Pancreas (tissue), 10 donors: ENCODE measurements at regions not wholly inside any gene's neighbourhood (a gene's known extent, or its start where the extent isn't known, plus 50 kb on each side); places are given as distances from the start of the nearest gene placed in this dataset.

Source experiments
- ATAC-seq, 4 donors: fragments of 200-7000 bp; cut with Tn5 transposase; one replicate each; pipeline versions ENCODE4 v1.8.0 to v1.9.1; 2020; ENCODE audit warnings: mild to moderate bottlenecking in 4 of 4, moderate library complexity in 4 of 4
- DNase-seq, 6 donors: peaks; one replicate each; pipeline ENCODE4 v3.0.0-alpha.2; 2020
- FAIRE-seq: peaks from 2 replicates; lab custom pipeline; 2012; peaks lifted over from hg19 to GRCh38; lab: Jason Lieb, UNC
- H3K27ac ChIP-seq, 4 donors: fragments of 200-600 bp; sonication (generic); 1 replicate in 3 of 4; 2 replicates in 1 of 4; pipeline versions ENCODE4 v1.5.0 to v1.8.0; 2020
- H3K27me3 ChIP-seq, 4 donors: fragments of 200-600 bp; one replicate each; pipeline ENCODE4 v1.8.0; 2021
- H3K36me3 ChIP-seq, 3 donors: fragments of 200-600 bp; sonication (generic) in 1 of 3; one replicate each; pipeline versions ENCODE4 v1.5.0 to v1.8.0; 2020 to 2021
- H3K4me1 ChIP-seq, 3 donors: fragments of 200-600 bp; one replicate each; pipeline ENCODE4 v1.8.0; 2021
- H3K4me3 ChIP-seq, 4 donors: fragments of 200-600 bp; sonication (generic) in 2 of 4; one replicate each; pipeline versions ENCODE4 v1.5.0 to v1.8.0; 2020 to 2021
- H3K9me3 ChIP-seq, 4 donors: fragments of 200-600 bp; one replicate each; pipeline ENCODE4 v1.8.0; 2021
- CTCF ChIP-seq, 4 donors: fragments of 200-600 bp; sonication (generic) in 3 of 4; IDR thresholded peaks; one replicate each; pipeline versions ENCODE4 v1.5.0 to v1.8.0; 2021; ENCODE audit warnings: antibody characterized with exemption in 4 of 4
- WGBS, 2 donors: extraction: QIAGEN DNeasy Blood & Tissue Kit; methylation state at CpG; one replicate each; pipeline ENCODE4 v1.1.7; 2013; 5-methylcytosine and 5-hydroxymethylcytosine counted together
- intact Hi-C, 3 donors: fragments of 100-400 bp; cut with DNase I; formaldehyde crosslinking; loops; one replicate each; pipeline versions ENCODE4 v1.11.1 to v1.14.2; 2022
- donor health status: healthy with polysubstance abuse.
- donor health status: DM: no; HTN: no; CAD: no; lungs with moderate emphysema.
- donor health status: DM: no; HTN: no; CAD: no.
- donor health status: control.
- donor health status: control.
- donor health status: Bipolar disorder and iron deficiency.
- donor health status: DM: yes; HTN: yes; CAD: no.
- donor health status: DM: no; HTN: no; CAD: no.
- donor health status: DM: no; HTN: no; CAD: no.
- donor health status: DM: yes; HTN: yes; CAD: no.

- intact Hi-C loops, result no loop called here
- no peak for DNase-seq
- no peaks in the 10 kb centered on the region for H3K4me1 ChIP-seq
- no peak for FAIRE-seq
- TF ChIP-seq CTCF (IDR thresholded peaks at IDR 0.05), result no peak
- no peaks in the 10 kb centered on the region for H3K9me3 ChIP-seq
- H3K36me3 ChIP-seq, result no peaks in the 10 kb centered on the region
- no peak for ATAC-seq
- no peak overlapping the region for H3K27ac ChIP-seq
- H3K27me3 ChIP-seq, result no peaks in the 10 kb centered on the region
- 38 to 51% methylated on average over 1 of the region's 1 CpG for WGBS, 2 donors
- H3K4me3 ChIP-seq, result no peak overlapping the region
These were observed 153.3 kb upstream of the SVIL start for GRCh38 chr10:29788113-29788512.

- no peaks in the 10 kb centered on the region for H3K9me3 ChIP-seq
- H3K36me3 ChIP-seq, result no peaks in the 10 kb centered on the region
- no peak for FAIRE-seq
- WGBS, 2 donors, result 64 to 66% methylated on average over 2 of the region's 2 CpGs
- no peaks in the 10 kb centered on the region for H3K4me1 ChIP-seq
- no peak overlapping the region for H3K27ac ChIP-seq
- intact Hi-C loops, result no loop called here
- H3K27me3 ChIP-seq, result no peaks in the 10 kb centered on the region
- ATAC-seq, result no peak
- no peak for TF ChIP-seq CTCF (IDR thresholded peaks at IDR 0.05)
- DNase-seq, result no peak
- H3K4me3 ChIP-seq, result no peak overlapping the region
These were observed 150.9 kb upstream of the SVIL start for GRCh38 chr10:29785701-29786100.

GRCh38 chr10:29784175-29784773 lies 149.5 kb upstream of the SVIL start:
- no peak overlapping the region for H3K27ac ChIP-seq
- WGBS, 2 donors, result 60 to 70% methylated on average over 7 of the region's 7 CpGs
- H3K9me3 ChIP-seq, result no peaks in the 10 kb centered on the region
- TF ChIP-seq CTCF (IDR thresholded peaks at IDR 0.05), result no peak
- H3K4me1 ChIP-seq, result no peaks in the 10 kb centered on the region
- H3K27me3 ChIP-seq, result no peaks in the 10 kb centered on the region
- peak; percentile 65 to 92 (median 68) for ATAC-seq
- intact Hi-C loops, result no loop called here
- H3K4me3 ChIP-seq, result no peak overlapping the region
- no peaks in the 10 kb centered on the region for H3K36me3 ChIP-seq
- peak in 2 of 6 donors; percentile 9 to 21 for DNase-seq
- FAIRE-seq, result peak; percentile 51

- Histone ChIP-seq H3K36me3 (no peaks in the 10 kb centered on the region), H3K27ac (no peak overlapping the region), H3K9me3 (no peaks in the 10 kb centered on the region), H3K27me3 (no peaks in the 10 kb centered on the region), H3K4me3 (no peak overlapping the region), H3K4me1 (no peaks in the 10 kb centered on the region)
- intact Hi-C loops, result no loop called here
- TF ChIP-seq CTCF (IDR thresholded peaks at IDR 0.05), result no peak
- FAIRE-seq (no peak), ATAC-seq (peak in 1 of 4 donors; percentile 22), DNase-seq (no peak)
- WGBS, 2 donors, result 36 to 54% methylated on average over 3 of the region's 3 CpGs
These were observed 148.6 kb upstream of the SVIL start for GRCh38 chr10:29783201-29783947.

GRCh38 chr10:29780639-29781038 lies 145.9 kb upstream of the SVIL start:
- H3K4me1 ChIP-seq, result no peaks in the 10 kb centered on the region
- ATAC-seq (no peak), DNase-seq (no peak), FAIRE-seq (no peak)
- no peaks in the 10 kb centered on the region for H3K9me3 ChIP-seq
- TF ChIP-seq CTCF (IDR thresholded peaks at IDR 0.05), result no peak
- no peaks in the 10 kb centered on the region for H3K36me3 ChIP-seq
- no peaks in the 10 kb centered on the region for H3K27me3 ChIP-seq
- 92% methylated on average over 3 of the region's 3 CpGs for WGBS, 2 donors
- intact Hi-C loops, result no loop called here
- H3K27ac ChIP-seq, result no peak overlapping the region
- no peak overlapping the region for H3K4me3 ChIP-seq
